Caco-2 (cell line): ENCODE measurements at regions not wholly inside any gene's neighbourhood (a gene's known extent, or its start where the extent isn't known, plus 50 kb on each side); places are given as distances from the start of the nearest gene placed in this dataset.

Experiments
- BruUV-seq: library from RNA; stranded (reverse); fragments of 400-500 nt; replicated peaks from 2 replicates; lab custom pipeline; 2021; lab: Mats Ljungman, UMichigan
- CTCF ChIA-PET: fragments of 300-600 bp; sonication (Branson Sonifier 250); formaldehyde crosslinking; loops from one replicate; lab custom pipeline; 2022; ENCODE audit warnings: antibody characterized with exemption; lab: Charles Lee
- POLR2A ChIA-PET: fragments of 300-600 bp; sonication (Branson Sonifier 250); formaldehyde crosslinking; loops from one replicate; lab custom pipeline; 2022; ENCODE audit warnings: antibody characterized with exemption; lab: Charles Lee
- DNase-seq, 2 experiments: peaks; one replicate each; pipeline versions ENCODE4 v3.0.0 to v3.0.0-alpha.2; 2020 to 2022
- H3K27me3 ChIP-seq: replicated peaks from 2 replicates; pipeline ENCODE4 v1.6.0; 2011; ENCODE audit warnings: low read length; ENCODE audit not compliant: control insufficient read depth, insufficient read depth
- H3K36me3 ChIP-seq: 2 replicates; pipeline ENCODE4 v1.5.1; 2011; ENCODE audit warnings: low read length; ENCODE audit not compliant: control insufficient read depth, insufficient read depth
- H3K4me1 ChIP-seq: fragments of 250-450 bp; sonication (Bioruptor Pico); 2 replicates; pipeline ENCODE4 v1.5.1; 2020; ENCODE audit warnings: mild to moderate bottlenecking
- H3K4me3 ChIP-seq: 2 replicates; pipeline ENCODE4 v1.5.1; 2011; ENCODE audit warnings: low read depth, mild to moderate bottlenecking, control low read depth, low read length
- H3K9me3 ChIP-seq: fragments of 250-450 bp; sonication (Bioruptor Pico); 2 replicates; pipeline ENCODE4 v1.5.1; 2020; ENCODE audit warnings: mild to moderate bottlenecking, moderate library complexity
- H3K27ac Mint-ChIP-seq: one replicate; pipeline ENCODE4 v1.8.0; 2022; ENCODE audit warnings: mixed read lengths; ENCODE audit not compliant: unreplicated experiment
- H3K27me3 Mint-ChIP-seq: one replicate; pipeline ENCODE4 v1.8.0; 2022; ENCODE audit warnings: mixed read lengths; ENCODE audit not compliant: insufficient read depth, unreplicated experiment
- H3K36me3 Mint-ChIP-seq: one replicate; pipeline ENCODE4 v1.8.0; 2022; ENCODE audit warnings: mild to moderate bottlenecking, mixed read lengths; ENCODE audit not compliant: insufficient read depth, unreplicated experiment
- H3K4me1 Mint-ChIP-seq: one replicate; pipeline ENCODE4 v1.8.0; 2022; ENCODE audit warnings: low read depth, mixed read lengths; ENCODE audit not compliant: unreplicated experiment
- H3K4me3 Mint-ChIP-seq: one replicate; pipeline ENCODE4 v1.8.0; 2022; ENCODE audit warnings: mild to moderate bottlenecking, moderate library complexity, mixed read lengths; ENCODE audit not compliant: unreplicated experiment
- H3K9me3 Mint-ChIP-seq: one replicate; pipeline ENCODE4 v1.8.0; 2022; ENCODE audit warnings: mixed read lengths; ENCODE audit not compliant: unreplicated experiment
- intact Hi-C: fragments of 100-400 bp; cut with micrococcal nuclease; formaldehyde crosslinking; loops from one replicate; pipeline ENCODE4 v1.10.0; 2022; ENCODE audit not compliant: unreplicated experiment
- TF ChIP-seq, protein P1 (sequence below), 2 experiments: fragments of 200-600 bp in 1 of 2; IDR thresholded peaks; 1 replicate in 1 of 2; 2 replicates in 1 of 2; pipeline versions ENCODE4 v1.5.1 to v1.8.0; 2011 to 2022; ENCODE audit warnings: antibody characterized with exemption in 1 of 2, control low read depth in 1 of 2, inconsistent platforms in 1 of 2, low read depth in 1 of 2, low read length in 1 of 2, mild to moderate bottlenecking in 1 of 2, moderate library complexity in 1 of 2; ENCODE audit not compliant: insufficient read depth in 1 of 2, severe bottlenecking in 1 of 2, unreplicated experiment in 1 of 2

DNA sequence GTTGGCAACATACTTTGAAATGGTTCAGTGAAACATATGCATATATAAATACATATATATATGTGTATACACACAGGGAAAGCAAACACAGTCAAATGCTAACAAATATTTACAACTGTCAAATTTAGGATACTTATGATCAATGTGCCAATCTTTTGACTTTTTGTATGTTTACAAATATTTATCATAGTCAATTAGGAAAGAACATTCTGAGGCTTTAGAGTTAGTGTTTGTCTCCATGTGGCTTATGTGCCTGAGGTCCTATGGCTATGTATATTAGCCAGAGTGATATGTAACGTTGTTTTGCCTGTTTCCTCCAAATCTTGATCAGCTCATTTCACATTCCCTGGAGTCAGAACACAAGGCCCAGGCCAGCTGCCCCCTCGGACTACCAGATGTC is 126.5 kb upstream of the MAN1A1 start:
- TF ChIP-seq, protein P1, sequence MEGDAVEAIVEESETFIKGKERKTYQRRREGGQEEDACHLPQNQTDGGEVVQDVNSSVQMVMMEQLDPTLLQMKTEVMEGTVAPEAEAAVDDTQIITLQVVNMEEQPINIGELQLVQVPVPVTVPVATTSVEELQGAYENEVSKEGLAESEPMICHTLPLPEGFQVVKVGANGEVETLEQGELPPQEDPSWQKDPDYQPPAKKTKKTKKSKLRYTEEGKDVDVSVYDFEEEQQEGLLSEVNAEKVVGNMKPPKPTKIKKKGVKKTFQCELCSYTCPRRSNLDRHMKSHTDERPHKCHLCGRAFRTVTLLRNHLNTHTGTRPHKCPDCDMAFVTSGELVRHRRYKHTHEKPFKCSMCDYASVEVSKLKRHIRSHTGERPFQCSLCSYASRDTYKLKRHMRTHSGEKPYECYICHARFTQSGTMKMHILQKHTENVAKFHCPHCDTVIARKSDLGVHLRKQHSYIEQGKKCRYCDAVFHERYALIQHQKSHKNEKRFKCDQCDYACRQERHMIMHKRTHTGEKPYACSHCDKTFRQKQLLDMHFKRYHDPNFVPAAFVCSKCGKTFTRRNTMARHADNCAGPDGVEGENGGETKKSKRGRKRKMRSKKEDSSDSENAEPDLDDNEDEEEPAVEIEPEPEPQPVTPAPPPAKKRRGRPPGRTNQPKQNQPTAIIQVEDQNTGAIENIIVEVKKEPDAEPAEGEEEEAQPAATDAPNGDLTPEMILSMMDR (IDR thresholded peaks at IDR 0.05; ENCODE audit: insufficient read depth in 1 of 2, low read depth in 1 of 2, low read length in 1 of 2, severe bottlenecking in 1 of 2, unreplicated experiment in 1 of 2) = no peak
- Mint-ChIP-seq H3K36me3 (no peaks in the 10 kb centered on the region), H3K4me3 (no peak overlapping the region), H3K9me3 (no peaks in the 10 kb centered on the region), H3K27me3 (peaks cover 17% of the 10 kb centered on the region), H3K4me1 (no peaks in the 10 kb centered on the region), H3K27ac (no peak overlapping the region)
- no peaks in the 10 kb centered on the region for H3K4me1 ChIP-seq
- no peak overlapping the region for H3K4me3 ChIP-seq
- DNase-seq = no peak
- intact Hi-C loops = loop anchor here (10.0 kb wide), 1 partner anchor 121 kb away; no protein-coding TSS in a partner anchor
- BruUV-seq = no TSS peak
- no peaks in the 10 kb centered on the region for H3K27me3 ChIP-seq
- ChIA-PET POLR2A (no interaction called here), CTCF (no interaction called here)
- no peaks in the 10 kb centered on the region for H3K9me3 ChIP-seq
- no peaks in the 10 kb centered on the region for H3K36me3 ChIP-seq

DNA sequence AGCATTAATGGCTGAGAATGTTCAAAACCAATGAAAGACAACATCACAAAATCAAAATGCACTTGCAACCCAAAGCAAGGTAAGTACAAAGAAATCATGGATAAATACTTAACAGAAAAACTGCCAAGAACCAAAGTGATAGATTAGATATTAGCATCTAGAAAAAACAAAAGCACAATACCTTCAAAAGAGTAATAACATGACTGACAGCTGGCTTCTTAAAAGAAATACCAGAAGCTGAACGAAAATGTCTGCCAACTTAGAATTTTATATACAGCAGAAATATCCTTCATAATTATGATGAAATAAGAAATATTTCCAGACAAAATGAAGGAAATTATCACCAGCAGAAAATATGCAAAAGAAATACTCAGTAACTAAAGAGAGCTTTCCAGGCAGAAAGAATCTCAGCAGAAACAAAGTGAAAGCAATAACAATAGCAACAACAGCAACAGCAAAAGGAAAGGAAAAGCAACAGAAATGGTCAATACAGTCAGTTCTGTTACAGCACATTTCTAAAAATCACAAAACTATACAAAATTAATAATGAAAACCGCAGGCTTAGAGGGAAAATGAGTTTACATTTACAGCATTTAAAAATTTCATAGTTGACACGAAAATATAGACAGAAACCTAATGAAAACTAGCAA is 121.5 kb upstream of the MAN1A1 start:
- Mint-ChIP-seq H3K27me3 (peaks cover 9% of the 10 kb centered on the region), H3K36me3 (no peaks in the 10 kb centered on the region), H3K4me1 (no peaks in the 10 kb centered on the region), H3K9me3 (no peaks in the 10 kb centered on the region), H3K27ac (no peak overlapping the region), H3K4me3 (no peak overlapping the region)
- Histone ChIP-seq H3K4me3 (no peak overlapping the region), H3K9me3 (no peaks in the 10 kb centered on the region), H3K4me1 (no peaks in the 10 kb centered on the region), H3K36me3 (no peaks in the 10 kb centered on the region), H3K27me3 (no peaks in the 10 kb centered on the region; the same call in 1 of the 2 replicates)
- BruUV-seq = no TSS peak
- intact Hi-C loops = loop anchor here (10.0 kb wide), 1 partner anchor 116 kb away; no protein-coding TSS in a partner anchor
- ChIA-PET CTCF (no interaction called here), POLR2A (no interaction called here)
- TF ChIP-seq, protein P1 (IDR thresholded peaks at IDR 0.05; ENCODE audit: insufficient read depth in 1 of 2, low read depth in 1 of 2, low read length in 1 of 2, severe bottlenecking in 1 of 2, unreplicated experiment in 1 of 2) = no peak
- no peak for DNase-seq

DNA sequence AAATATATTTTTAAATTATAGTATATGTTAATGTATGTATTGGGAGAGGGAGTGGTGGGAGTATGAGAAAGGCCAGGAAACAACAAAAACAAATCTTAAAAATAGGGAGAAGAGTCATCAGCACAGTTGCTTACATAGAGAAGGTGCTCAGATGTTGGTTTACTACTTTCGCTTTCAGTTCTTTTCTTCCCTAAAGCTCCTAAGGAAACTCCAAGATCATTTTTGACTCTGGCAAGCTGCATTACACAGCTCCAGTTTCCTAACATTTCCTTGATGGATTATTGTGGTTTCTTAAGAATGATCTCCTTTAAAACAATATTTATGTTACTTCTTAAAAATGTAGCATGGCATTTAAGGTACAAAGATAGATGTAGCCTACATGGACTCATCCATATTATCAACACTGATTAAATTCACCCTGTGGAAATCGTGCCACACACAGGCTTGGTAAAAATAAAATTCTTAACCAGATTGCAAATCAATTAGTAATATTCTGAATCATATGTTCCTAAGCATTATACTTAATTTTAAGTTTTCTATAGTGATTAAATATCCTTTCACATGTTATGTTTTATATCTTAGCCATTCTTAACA is 118.0 kb upstream of the MAN1A1 start:
- no peaks in the 10 kb centered on the region for H3K36me3 ChIP-seq
- Mint-ChIP-seq H3K27me3 (peaks cover 10% of the 10 kb centered on the region), H3K36me3 (no peaks in the 10 kb centered on the region), H3K27ac (no peak overlapping the region), H3K4me1 (no peaks in the 10 kb centered on the region), H3K4me3 (no peak overlapping the region), H3K9me3 (no peaks in the 10 kb centered on the region)
- no peaks in the 10 kb centered on the region for H3K4me1 ChIP-seq
- no peak for DNase-seq
- no peaks in the 10 kb centered on the region; the same call in 1 of the 2 replicates for H3K27me3 ChIP-seq
- no peaks in the 10 kb centered on the region for H3K9me3 ChIP-seq
- ChIA-PET CTCF (no interaction called here), POLR2A (no interaction called here)
- no TSS peak for BruUV-seq
- TF ChIP-seq, protein P1 (IDR thresholded peaks at IDR 0.05; ENCODE audit: insufficient read depth in 1 of 2, low read depth in 1 of 2, low read length in 1 of 2, severe bottlenecking in 1 of 2, unreplicated experiment in 1 of 2) = no peak
- no peak overlapping the region for H3K4me3 ChIP-seq
- intact Hi-C loops = no loop called here
